Stimulated activated CD8-positive, alpha-beta memory T cell treated with anti-CD3 and anti-CD28 coated beads, Interleukin-7, amount 100 ng/mL, for 4 hours (primary cell): ENCODE measurements at regions not wholly inside any gene's neighbourhood (a gene's known extent, or its start where the extent isn't known, plus 50 kb on each side); places are given as distances from the start of the nearest gene placed in this dataset.
"Not testable (repeated sequence)": the region's sequence is repeated elsewhere in the genome, so short reads cannot be mapped to it uniquely, and the experiment has no call there.

ENCODE experiments used
- DNase-seq, 2 donors: peaks; one replicate each; pipeline ENCODE4 v3.0.0-alpha.2; 2020; ENCODE audit warnings: low read depth in 2 of 2

- DNase-seq, result no peak
These were observed 991.2 kb downstream of the VRK1 start for GRCh38 chr14:97788364-97788763.

GRCh38 chr14:97788846-97789526 is 991.8 kb downstream of the VRK1 start:
- no peak for DNase-seq

GRCh38 chr14:97791072-97791471 is 993.9 kb downstream of the VRK1 start:
- DNase-seq, result no peak

GRCh38 chr14:97791906-97792305 is 994.7 kb downstream of the VRK1 start:
- no peak for DNase-seq

GRCh38 chr14:97796511-97796910 is 999.3 kb downstream of the VRK1 start:
- no peak for DNase-seq

- DNase-seq, result no peak
These were observed 1001.0 kb downstream of the VRK1 start for GRCh38 chr14:97798176-97798575.

- no peak for DNase-seq
These were observed 1005.5 kb downstream of the VRK1 start for GRCh38 chr14:97802430-97803373.

GRCh38 chr14:97804056-97804455 is 1006.9 kb downstream of the VRK1 start:
- no peak for DNase-seq

- no peak for DNase-seq
These were observed 1009.7 kb downstream of the VRK1 start for GRCh38 chr14:97806891-97807290.

GRCh38 chr14:97808541-97808940 is 1011.4 kb downstream of the VRK1 start:
- not testable (repeated sequence) for DNase-seq

GRCh38 chr14:97813556-97813955 is 1016.4 kb downstream of the VRK1 start:
- no peak for DNase-seq

- no peak for DNase-seq
These were observed 1023.6 kb downstream of the VRK1 start for GRCh38 chr14:97820781-97821180.

- no peak for DNase-seq
These were observed 1027.0 kb downstream of the VRK1 start for GRCh38 chr14:97824218-97824617.

GRCh38 chr14:97827746-97828145 is 1030.6 kb downstream of the VRK1 start:
- no peak for DNase-seq

- DNase-seq, result no peak
These were observed 1035.6 kb downstream of the VRK1 start for GRCh38 chr14:97832776-97833175.

- DNase-seq, result no peak
These were observed 1041.8 kb downstream of the VRK1 start for GRCh38 chr14:97838986-97839385.

- DNase-seq, result no peak
These were observed 1043.0 kb downstream of the VRK1 start for GRCh38 chr14:97840159-97840558.

GRCh38 chr14:97841762-97842161 is 1044.6 kb downstream of the VRK1 start:
- no peak for DNase-seq

- no peak for DNase-seq
These were observed 1045.9 kb downstream of the VRK1 start for GRCh38 chr14:97843066-97843465.

GRCh38 chr14:97844042-97844441 is 1046.9 kb downstream of the VRK1 start:
- DNase-seq, result no peak

GRCh38 chr14:97846156-97846555 is 1049.0 kb downstream of the VRK1 start:
- no peak for DNase-seq

- DNase-seq, result no peak
These were observed 1051.3 kb downstream of the VRK1 start for GRCh38 chr14:97848317-97848980.
